Skin epidermis (tissue), 12 donors: ENCODE measurements at regions not wholly inside any gene's neighbourhood (a gene's known extent, or its start where the extent isn't known, plus 50 kb on each side); places are given as distances from the start of the nearest gene placed in this dataset.
"Not testable (repeated sequence)": the region's sequence is repeated elsewhere in the genome, so short reads cannot be mapped to it uniquely, and the experiment has no call there.

Experiments used
- H3K27ac ChIP-seq, 21 experiments: fragments of 200-600 bp; sonication (generic) in 11 of 21; one replicate each; pipeline ENCODE4 v1.5.0; 2020; ENCODE audit warnings: mild to moderate bottlenecking in 3 of 21, inconsistent platforms in 2 of 21, moderate library complexity in 2 of 21
- H3K4me3 ChIP-seq, 7 experiments: fragments of 200-600 bp; sonication (generic) in 2 of 7; one replicate each; pipeline ENCODE4 v1.5.0; 2020; ENCODE audit warnings: inconsistent platforms in 2 of 7, mild to moderate bottlenecking in 2 of 7, moderate library complexity in 1 of 7

- no peak overlapping the region for H3K27ac ChIP-seq
- H3K4me3 ChIP-seq, result no peak overlapping the region
These were observed 608.9 kb downstream of the MAFB start for GRCh38 chr20:40080041-40080652.

GRCh38 chr20:40073535-40074111 lies 615.4 kb downstream of the MAFB start:
- H3K4me3 ChIP-seq, result no peak overlapping the region

GRCh38 chr20:40072907-40073306 lies 616.1 kb downstream of the MAFB start:
- Histone ChIP-seq H3K27ac (no peak overlapping the region), H3K4me3 (no peak overlapping the region)

More at GRCh38 chr20:40073535-40074111, 615.4 kb downstream of the MAFB start:
- peak overlapping the region in 1 of 21 experiments; percentile 18 for H3K27ac ChIP-seq

GRCh38 chr20:40056171-40056570 lies 632.9 kb downstream of the MAFB start:
- H3K27ac ChIP-seq, result no peak overlapping the region
- no peak overlapping the region for H3K4me3 ChIP-seq

GRCh38 chr20:40055711-40056110 lies 633.3 kb downstream of the MAFB start:
- no peak overlapping the region for H3K4me3 ChIP-seq
- no peak overlapping the region for H3K27ac ChIP-seq

- H3K27ac ChIP-seq, result no peak overlapping the region
- H3K4me3 ChIP-seq, result no peak overlapping the region
These were observed 634.7 kb downstream of the MAFB start for GRCh38 chr20:40054311-40054710.

- Histone ChIP-seq H3K4me3 (no peak overlapping the region), H3K27ac (no peak overlapping the region)
These were observed 638.4 kb downstream of the MAFB start for GRCh38 chr20:40050596-40050995.

GRCh38 chr20:40049854-40050253 lies 639.2 kb downstream of the MAFB start:
- Histone ChIP-seq H3K27ac (no peak overlapping the region), H3K4me3 (no peak overlapping the region)

- Histone ChIP-seq H3K4me3 (no peak overlapping the region), H3K27ac (no peak overlapping the region)
These were observed 642.3 kb downstream of the MAFB start for GRCh38 chr20:40046703-40047102.

GRCh38 chr20:40037511-40037910 lies 651.5 kb downstream of the MAFB start:
- no peak overlapping the region for H3K4me3 ChIP-seq
- H3K27ac ChIP-seq, result no peak overlapping the region

- Histone ChIP-seq H3K27ac (no peak overlapping the region), H3K4me3 (no peak overlapping the region)
These were observed 659.4 kb downstream of the MAFB start for GRCh38 chr20:40029589-40029988.

GRCh38 chr20:40019510-40019909 lies 669.5 kb downstream of the MAFB start:
- Histone ChIP-seq H3K4me3 (no peak overlapping the region), H3K27ac (no peak overlapping the region)

- Histone ChIP-seq H3K4me3 (no peak overlapping the region), H3K27ac (peak overlapping the region in 1 of 21 experiments; percentile 6)
These were observed 671.3 kb downstream of the MAFB start for GRCh38 chr20:40017765-40018164.

GRCh38 chr20:40016890-40017289 lies 672.1 kb downstream of the MAFB start:
- H3K27ac ChIP-seq, result peak overlapping the region in 2 of 21 experiments; percentile 6 to 28
- H3K4me3 ChIP-seq, result no peak overlapping the region

GRCh38 chr20:40016392-40016791 lies 672.6 kb downstream of the MAFB start:
- H3K4me3 ChIP-seq, result no peak overlapping the region
- peak overlapping the region in 1 of 21 experiments; percentile 28 for H3K27ac ChIP-seq

- not testable (repeated sequence) for H3K4me3 ChIP-seq, H3K27ac ChIP-seq
These were observed 677.0 kb downstream of the MAFB start for GRCh38 chr20:40012026-40012425.

- Histone ChIP-seq H3K27ac (no peak overlapping the region), H3K4me3 (no peak overlapping the region)
These were observed 678.6 kb downstream of the MAFB start for GRCh38 chr20:40010483-40010882.

GRCh38 chr20:40009542-40009941 lies 679.5 kb downstream of the MAFB start:
- no peak overlapping the region for H3K4me3 ChIP-seq
- no peak overlapping the region for H3K27ac ChIP-seq

- H3K27ac ChIP-seq, result no peak overlapping the region
- no peak overlapping the region for H3K4me3 ChIP-seq
These were observed 680.9 kb downstream of the MAFB start for GRCh38 chr20:40008177-40008576.

GRCh38 chr20:40006168-40006860 lies 682.7 kb downstream of the MAFB start:
- no peak overlapping the region for H3K27ac ChIP-seq
- H3K4me3 ChIP-seq, result no peak overlapping the region

GRCh38 chr20:40004092-40004491 lies 684.9 kb downstream of the MAFB start:
- H3K4me3 ChIP-seq, H3K27ac ChIP-seq: not testable (repeated sequence)
